A549 (cell line): ENCODE measurements at regions not wholly inside any gene's neighbourhood (a gene's known extent, or its start where the extent isn't known, plus 50 kb on each side); places are given as distances from the start of the nearest gene placed in this dataset.

Experiments
- HOXA7 ChIP-seq: fragments of 250-450 bp; sonication (Bioruptor Pico); IDR thresholded peaks from 2 replicates; pipeline ENCODE4 v1.5.0; 2020; ENCODE audit warnings: mild to moderate bottlenecking, moderate library complexity
- POLR2A ChIP-seq: IDR thresholded peaks from 2 replicates; pipeline ENCODE4 v1.6.1; 2012; ENCODE audit warnings: mild to moderate bottlenecking, low read length
- TF ChIP-seq, protein P1 (sequence below): fragments of >200 bp; sonication (Bioruptor Twin); formaldehyde crosslinking; IDR thresholded peaks from 3 replicates; pipeline ENCODE4 v1.5.1; 2016
- TF ChIP-seq, protein P2 (sequence below): fragments of >200 bp; sonication (Bioruptor Twin); formaldehyde crosslinking; IDR thresholded peaks from 3 replicates; pipeline ENCODE4 v1.6.1; 2016

DNA sequence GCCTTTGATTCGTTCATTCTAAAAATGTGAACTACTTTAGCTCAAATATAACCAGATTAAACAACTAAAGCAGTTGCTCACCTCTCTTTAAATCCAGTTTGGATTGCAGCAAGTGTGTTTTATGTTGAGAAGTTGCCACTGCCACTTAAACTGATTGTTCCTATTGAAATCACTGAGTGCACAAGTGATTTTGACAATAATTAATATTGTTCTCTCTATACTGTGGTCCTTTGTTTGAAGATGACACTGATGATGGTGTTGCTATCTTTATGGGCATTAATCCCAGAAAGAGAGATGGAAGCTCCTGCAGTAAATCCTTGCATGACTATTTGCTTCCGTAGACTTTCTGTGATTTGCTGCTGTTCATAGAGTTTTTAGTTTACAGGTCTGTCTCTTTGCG lies 251.4 kb upstream of the ZEB2 start:
- TF ChIP-seq, protein P1, sequence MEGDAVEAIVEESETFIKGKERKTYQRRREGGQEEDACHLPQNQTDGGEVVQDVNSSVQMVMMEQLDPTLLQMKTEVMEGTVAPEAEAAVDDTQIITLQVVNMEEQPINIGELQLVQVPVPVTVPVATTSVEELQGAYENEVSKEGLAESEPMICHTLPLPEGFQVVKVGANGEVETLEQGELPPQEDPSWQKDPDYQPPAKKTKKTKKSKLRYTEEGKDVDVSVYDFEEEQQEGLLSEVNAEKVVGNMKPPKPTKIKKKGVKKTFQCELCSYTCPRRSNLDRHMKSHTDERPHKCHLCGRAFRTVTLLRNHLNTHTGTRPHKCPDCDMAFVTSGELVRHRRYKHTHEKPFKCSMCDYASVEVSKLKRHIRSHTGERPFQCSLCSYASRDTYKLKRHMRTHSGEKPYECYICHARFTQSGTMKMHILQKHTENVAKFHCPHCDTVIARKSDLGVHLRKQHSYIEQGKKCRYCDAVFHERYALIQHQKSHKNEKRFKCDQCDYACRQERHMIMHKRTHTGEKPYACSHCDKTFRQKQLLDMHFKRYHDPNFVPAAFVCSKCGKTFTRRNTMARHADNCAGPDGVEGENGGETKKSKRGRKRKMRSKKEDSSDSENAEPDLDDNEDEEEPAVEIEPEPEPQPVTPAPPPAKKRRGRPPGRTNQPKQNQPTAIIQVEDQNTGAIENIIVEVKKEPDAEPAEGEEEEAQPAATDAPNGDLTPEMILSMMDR: no peak
- no peak for TF ChIP-seq POLR2A
- TF ChIP-seq, protein P2, sequence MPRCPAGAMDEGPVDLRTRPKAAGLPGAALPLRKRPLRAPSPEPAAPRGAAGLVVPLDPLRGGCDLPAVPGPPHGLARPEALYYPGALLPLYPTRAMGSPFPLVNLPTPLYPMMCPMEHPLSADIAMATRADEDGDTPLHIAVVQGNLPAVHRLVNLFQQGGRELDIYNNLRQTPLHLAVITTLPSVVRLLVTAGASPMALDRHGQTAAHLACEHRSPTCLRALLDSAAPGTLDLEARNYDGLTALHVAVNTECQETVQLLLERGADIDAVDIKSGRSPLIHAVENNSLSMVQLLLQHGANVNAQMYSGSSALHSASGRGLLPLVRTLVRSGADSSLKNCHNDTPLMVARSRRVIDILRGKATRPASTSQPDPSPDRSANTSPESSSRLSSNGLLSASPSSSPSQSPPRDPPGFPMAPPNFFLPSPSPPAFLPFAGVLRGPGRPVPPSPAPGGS: no peak
- TF ChIP-seq HOXA7: no peak
